GM18868 (cell line): ENCODE measurements at regions not wholly inside any gene's neighbourhood (a gene's known extent, or its start where the extent isn't known, plus 50 kb on each side); places are given as distances from the start of the nearest gene placed in this dataset.
"Not testable (repeated sequence)": the region's sequence is repeated elsewhere in the genome, so short reads cannot be mapped to it uniquely, and the experiment has no call there.

Experiments used
- ATAC-seq: cut with Tn5 transposase; IDR thresholded peaks from one replicate; pipeline ENCODE4 v1.9.1; 2021; ENCODE audit warnings: mild to moderate bottlenecking, moderate library complexity; ENCODE audit not compliant: unreplicated experiment

- no peak for ATAC-seq
Observed at GRCh38 chr4:184335520-184335919, 117.8 kb upstream of the ENPP6 start.

- not testable (repeated sequence) for ATAC-seq
Observed at GRCh38 chr4:184333446-184333845, 115.8 kb upstream of the ENPP6 start.

DNA sequence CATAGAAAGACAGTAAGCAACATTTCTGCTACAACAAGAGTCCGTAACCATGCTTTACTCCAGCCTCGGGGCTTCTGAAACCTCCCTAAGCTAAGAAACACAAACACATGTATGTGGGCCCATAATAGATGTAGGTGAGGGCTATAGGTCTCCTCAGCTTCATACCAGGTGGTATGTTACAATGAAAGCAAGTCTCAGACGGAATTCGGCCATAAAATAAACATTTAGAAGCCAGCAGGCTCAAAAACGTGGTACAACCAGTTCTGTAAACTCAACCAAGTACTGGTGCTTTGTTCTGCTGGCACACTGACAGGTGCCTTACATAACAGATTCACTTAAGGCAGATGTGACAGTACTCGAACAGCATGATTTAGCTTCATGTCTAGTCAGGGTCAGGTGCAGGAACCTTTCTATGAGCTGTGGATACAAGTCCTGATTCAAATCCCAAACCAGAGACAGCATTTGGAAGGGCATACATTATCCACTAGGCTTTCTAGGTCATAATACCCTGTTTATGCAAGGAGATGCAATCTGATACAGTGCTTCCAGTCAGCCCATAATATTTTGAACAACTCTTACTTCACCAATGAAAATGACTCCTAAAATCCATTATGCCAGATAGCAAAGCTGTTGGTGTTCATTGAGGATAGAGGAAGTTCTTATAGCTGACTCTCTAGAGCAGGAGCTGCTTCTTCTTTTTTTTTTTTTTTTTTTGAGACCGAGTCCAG is 113.8 kb upstream of the ENPP6 start:
- ATAC-seq = no peak

DNA sequence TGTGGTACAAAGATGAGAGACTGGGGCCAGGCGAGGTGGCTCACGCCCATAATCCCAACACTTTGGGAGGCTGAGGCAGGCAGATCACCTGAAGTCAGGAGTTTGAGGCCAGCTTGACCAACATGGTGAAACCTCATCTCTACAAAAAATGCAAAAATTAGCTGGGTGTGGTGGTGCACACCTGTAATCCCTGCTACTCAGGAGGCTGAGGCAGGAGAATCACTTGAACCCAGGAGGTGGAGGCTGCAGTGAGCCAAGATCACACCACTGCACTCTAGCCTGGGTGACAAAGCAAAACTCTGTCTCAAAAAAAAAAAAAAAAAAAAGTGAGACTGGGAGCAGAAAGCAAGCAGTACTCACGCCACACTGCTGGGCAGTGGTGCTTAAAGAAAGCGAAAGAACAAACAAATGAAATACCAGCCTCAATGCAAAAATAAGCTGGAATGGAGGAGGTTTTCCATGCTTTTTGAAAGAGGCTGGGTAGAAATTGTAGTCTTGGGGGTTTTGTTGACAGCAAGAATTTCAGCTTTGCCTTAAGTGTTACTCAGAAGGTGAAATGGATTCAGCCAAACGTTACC is 112.9 kb upstream of the ENPP6 start:
- not testable (repeated sequence) for ATAC-seq

- peak; percentile 58 for ATAC-seq
Observed at GRCh38 chr4:184329659-184330400, 112.2 kb upstream of the ENPP6 start.

- no peak for ATAC-seq
Observed at GRCh38 chr4:184329235-184329634, 111.6 kb upstream of the ENPP6 start.

GRCh38 chr4:184328022-184328736 is 110.5 kb upstream of the ENPP6 start:
- peak; percentile 82 for ATAC-seq

GRCh38 chr4:184324939-184325477 is 107.3 kb upstream of the ENPP6 start:
- ATAC-seq = no peak

DNA sequence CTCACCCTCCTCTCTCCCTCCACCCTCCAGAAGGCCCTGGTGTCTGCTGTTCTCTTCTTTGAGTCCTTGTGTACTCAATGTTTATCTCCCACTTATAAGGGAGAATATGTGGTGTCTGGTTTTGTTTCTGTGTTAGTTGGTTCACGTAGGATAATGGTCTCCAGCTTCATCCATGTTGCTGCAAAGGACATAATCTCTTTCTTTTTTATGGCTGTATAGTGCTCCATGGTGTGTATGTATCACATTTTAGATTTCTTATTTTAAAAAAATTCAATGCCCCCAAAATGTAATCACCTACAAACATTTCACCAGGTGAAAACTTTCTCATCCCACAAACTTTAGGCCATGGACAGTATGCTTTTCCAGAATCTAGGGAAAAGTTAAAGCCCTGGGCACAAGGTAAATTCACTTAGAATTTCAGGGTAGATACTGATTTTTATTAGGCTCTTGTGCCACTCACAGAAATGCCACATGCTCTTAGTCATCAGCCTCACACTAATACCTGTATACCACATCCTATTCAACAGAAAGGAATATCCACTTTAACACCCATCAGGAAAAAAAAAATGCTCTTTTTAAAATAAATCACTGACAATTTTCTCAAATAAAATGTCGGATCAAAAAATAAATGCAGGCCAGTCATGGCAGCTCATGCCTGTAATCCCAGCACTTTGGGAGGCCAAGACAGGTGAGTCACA is 104.8 kb upstream of the ENPP6 start:
- no peak for ATAC-seq

DNA sequence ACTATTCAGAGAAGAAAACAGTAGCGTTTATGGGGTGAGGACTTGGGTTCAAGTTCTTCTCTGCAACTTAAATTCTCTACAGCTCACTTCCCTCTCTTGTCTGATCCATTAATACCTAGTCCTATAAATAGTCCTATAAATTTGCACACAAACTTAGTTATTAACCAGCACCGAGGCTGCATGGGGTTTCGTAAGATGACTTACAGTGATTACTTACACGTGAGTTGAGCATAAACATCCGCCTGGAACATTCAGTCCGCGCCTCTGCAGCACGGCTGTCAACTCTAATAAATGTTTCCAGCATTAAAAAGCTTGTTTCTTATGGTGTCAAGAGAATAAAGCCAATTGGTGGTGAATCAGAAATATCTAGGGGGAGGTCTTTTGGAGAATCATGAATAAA is 103.0 kb upstream of the ENPP6 start:
- ATAC-seq = no peak

- ATAC-seq = peak; percentile 0
Observed at GRCh38 chr4:184318852-184319251, 101.2 kb upstream of the ENPP6 start.

DNA sequence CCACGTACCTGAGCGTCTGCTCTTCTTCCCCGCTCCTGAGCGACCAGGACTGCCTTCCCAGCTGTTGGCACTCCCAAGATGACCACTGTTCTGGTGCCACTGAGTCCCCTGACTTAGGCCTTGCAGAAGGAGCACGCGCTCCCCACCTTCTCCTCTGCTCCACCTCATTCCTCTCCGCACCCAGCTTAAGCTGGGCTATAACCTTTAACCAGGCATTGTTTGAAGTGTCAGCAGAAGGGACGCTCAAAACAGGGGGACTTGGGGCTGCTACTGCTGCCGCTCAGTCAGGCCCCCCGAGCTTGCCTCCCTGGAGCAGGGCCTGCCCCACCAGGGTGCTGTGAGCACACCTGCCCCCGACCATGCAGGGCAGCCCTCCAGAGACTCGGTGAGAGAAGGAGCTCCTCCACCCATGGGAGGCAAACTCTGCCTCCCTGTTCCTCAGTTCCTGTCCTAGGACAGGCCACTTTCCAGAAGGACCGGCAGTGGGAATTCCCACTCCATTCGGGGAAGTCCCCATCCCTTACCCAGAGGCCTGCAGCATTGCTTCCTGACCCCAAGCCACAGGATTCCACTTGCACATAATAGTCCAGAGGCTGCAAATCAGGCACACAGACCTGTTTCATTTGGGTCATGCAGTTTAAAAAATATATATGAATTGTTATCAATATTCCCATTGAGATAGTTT is 99.7 kb upstream of the ENPP6 start:
- no peak for ATAC-seq

DNA sequence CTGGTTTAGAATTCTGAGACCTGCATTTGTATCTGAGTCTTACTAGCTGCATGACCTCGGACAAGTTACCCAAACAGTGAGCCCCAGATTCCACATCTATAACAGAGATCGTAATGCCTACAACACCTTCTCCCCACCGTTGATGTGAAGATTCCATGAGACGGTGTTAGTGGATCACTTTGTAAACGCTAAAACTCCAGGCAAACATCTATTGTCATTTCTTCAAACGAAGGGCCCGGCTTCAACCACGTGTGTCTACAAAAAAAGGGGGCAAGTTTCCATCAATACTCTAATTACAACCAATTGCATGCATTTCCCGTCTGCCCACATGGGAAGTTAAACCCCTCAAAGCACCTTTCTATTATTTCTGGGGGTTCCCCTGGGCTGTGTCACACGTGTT is 99.1 kb upstream of the ENPP6 start:
- no peak for ATAC-seq

DNA sequence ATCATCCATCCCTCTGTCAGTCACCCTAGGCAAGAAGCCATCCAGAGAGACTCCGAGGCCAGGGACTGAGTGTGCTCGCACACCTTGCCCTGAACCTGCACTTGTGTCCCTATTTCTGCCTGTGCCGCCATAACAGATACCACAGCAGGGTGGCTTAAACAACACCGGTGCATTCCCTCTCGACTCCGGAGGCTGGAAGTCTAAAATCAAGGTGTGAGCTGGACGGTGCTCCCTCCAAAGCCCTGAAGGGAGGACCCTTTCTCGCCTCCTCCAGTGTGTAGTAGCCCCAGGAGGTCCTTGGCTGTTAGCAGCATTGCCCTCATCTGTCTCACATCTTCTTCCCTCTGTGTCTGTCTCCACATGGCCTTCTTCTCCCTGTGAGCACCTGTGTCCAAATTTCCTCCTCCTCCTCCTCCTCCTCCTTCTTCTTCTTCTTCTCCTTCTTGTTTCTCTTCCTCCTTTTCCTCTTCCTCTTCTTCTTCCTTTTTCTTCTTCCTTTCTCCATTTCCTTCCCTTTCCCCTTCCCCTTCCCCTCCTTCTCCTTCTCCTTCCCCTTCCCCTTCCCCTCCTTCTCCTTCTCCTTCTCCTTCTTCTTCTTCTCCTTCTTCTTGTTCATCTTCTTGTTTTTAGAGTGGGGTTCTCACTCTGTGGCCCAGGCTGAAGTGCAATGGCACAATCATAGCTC is 98.1 kb upstream of the ENPP6 start:
- ATAC-seq = no peak

- ATAC-seq = peak; percentile 83
Observed at GRCh38 chr4:184313702-184314659, 96.3 kb upstream of the ENPP6 start.

- no peak for ATAC-seq
Observed at GRCh38 chr4:184313058-184313581, 95.4 kb upstream of the ENPP6 start.

GRCh38 chr4:184312126-184312525 is 94.5 kb upstream of the ENPP6 start:
- no peak for ATAC-seq
